Iris pigment epithelial cell (primary cell): ENCODE measurements at regions not wholly inside any gene's neighbourhood (a gene's known extent, or its start where the extent isn't known, plus 50 kb on each side); places are given as distances from the start of the nearest gene placed in this dataset.

Experiments used
- DNase-seq: peaks from one replicate; pipeline ENCODE4 v3.0.0-alpha.2; 2011; ENCODE audit warnings: low read depth

GRCh38 chr21:34192646-34193285 lies 119.4 kb downstream of the MRPS6 start:
- no peak for DNase-seq

DNA sequence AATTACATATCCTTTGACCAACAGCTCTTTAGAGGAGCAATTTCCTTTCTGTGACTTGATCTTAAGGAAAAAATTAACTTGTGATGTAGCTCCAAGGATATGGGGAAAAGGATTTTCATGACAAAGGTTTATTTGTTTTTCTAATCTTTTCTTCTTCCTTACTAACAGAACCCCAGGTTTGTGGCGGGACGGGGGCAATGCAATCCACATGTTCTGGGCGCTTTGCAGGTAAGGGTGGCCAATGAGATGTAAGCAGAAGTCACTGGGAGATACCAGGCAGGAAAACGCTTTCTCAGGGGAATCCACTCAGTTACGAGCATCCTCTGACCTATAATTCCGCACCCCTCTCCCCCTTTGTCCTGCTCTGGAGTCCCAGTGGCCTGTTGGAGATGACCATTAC lies 122.0 kb downstream of the MRPS6 start:
- no peak for DNase-seq

DNA sequence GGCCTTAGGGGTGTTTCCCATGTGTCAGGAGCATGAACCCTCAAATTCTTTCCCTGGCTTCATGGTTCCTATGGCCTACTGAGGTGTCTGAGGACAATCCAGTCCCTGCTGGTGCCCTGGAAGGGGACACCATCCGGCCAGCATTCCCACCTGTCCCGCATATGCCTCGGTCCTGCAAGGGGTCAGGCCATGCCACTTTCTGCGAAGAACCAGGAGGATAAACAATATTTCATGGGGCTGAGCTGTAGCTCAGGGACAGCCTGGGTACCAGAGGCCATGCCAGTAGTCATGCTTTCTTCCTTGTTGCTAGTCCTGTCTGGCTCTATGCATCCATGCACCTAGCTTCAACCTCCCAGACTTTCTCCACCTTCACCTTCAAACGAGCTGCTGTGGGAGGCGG lies 123.6 kb downstream of the MRPS6 start:
- DNase-seq = no peak

DNA sequence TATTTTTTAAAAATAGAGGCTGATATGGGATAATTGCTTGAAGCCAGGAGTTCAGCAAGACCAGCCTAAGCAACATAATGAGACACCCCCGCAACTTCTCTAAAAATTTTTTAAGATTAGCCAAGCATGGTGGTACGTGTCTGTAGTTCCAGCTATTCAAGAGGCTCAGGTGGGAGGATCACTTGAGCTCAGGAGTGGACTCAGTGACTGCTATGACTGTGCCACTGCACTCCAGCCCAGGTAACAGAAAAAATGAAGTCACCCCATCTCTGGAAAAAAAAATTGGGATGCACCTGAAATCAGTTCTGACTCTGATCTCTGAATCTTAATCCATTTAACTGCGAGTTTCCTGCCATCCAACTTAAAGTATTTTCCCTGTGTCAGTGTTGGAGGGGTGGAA lies 124.2 kb downstream of the MRPS6 start:
- no peak for DNase-seq

GRCh38 chr21:34198231-34199120 lies 125.1 kb downstream of the MRPS6 start:
- DNase-seq = no peak

DNA sequence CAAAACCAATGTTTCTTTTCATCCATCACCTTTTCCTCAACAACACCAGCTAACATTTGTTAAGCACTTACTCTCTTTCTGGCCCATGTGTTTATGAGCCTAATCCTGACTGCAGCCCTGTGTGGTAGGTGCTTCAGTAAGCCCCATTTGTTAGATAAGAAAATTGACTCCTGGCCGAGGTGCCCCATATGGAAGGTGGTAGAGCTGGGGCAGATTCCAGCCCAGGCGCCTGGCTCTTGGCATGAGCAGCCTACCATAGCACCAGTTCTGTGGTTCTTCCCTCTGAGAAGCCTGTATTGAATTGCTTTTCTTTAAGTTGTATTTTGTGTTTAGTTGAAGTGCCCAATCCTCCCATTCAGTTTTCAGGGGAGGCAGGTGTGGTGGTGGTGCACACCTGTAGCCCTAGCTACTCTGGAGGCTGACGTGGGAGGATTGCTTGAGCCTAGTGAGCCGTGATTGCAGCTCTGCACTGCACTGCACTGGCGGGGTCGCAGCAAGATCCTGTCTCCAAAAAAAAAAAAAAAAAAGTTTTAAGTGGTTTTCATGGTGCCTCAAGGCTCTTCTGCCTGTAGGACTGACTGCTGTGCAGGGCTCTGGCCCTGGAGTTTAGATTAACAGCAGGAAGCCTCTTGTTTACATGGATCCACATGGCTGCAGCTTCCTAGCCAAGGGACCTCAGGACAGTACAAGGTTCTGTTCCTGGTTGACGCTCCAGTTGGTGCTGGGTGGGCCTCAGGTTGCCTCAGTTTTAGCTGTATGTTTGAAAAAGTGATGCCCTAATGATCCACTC lies 125.9 kb downstream of the MRPS6 start:
- no peak for DNase-seq

GRCh38 chr21:34200288-34200905 lies 127.0 kb downstream of the MRPS6 start:
- no peak for DNase-seq

GRCh38 chr21:34201001-34201400 lies 127.6 kb downstream of the MRPS6 start:
- DNase-seq = no peak

DNA sequence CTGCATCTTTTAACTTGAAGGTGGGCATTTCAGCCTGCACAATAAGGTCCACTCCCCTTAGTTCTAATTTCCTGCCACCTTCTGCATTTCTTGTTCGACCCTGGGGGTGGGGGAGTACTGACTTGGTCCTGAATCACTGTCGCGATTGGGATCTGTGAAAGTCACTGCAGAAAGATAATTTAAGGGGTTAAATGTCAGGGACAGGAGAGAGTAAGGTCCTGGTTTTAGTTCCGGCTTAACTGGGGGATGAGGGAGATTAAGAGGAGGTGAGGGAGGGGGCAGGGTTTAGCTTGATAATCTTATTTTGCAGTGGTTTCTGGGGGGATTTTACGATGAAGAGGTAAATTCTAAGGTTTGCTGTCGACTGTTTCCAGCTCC lies 128.1 kb downstream of the MRPS6 start:
- no peak for DNase-seq

DNA sequence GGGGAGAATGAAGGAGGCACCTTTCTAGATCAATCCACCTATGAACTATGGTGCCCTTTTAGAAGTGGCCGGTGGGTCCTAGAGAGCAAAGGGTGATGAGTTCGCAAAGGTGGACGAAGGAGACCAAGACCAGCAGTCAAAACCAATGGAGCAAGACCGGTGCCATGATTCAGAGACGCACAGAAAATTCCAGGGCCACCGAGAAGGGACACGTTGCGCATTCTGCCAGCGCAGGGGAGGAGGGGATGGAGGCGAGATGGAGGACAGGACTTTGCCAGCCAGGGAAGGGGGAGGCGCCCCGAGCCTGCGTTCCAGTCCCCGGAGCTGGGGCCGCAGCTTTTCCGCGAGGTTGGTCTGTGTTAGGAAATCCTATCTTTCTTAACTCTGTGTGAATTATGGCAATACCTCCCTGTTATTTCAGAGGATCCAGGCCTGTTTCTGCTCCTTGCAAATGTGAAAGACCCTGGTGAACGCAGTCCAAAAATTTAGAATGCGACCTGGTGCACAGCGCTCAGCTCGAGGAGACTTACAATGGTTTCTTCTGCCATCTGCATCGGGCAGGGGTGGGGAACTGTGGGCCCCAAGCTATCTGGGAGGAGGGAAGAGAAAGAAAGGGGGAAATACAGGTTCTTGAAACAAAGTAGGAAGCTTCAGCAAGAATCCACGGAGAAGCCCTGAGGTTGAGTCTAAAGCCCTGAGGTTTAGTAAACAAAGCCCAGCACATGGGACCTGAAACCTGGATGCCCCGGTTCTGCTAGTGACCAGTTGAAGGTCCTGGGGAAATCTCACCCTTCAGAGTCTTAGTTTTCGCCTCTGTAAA lies 129.4 kb downstream of the MRPS6 start:
- DNase-seq = no peak

DNA sequence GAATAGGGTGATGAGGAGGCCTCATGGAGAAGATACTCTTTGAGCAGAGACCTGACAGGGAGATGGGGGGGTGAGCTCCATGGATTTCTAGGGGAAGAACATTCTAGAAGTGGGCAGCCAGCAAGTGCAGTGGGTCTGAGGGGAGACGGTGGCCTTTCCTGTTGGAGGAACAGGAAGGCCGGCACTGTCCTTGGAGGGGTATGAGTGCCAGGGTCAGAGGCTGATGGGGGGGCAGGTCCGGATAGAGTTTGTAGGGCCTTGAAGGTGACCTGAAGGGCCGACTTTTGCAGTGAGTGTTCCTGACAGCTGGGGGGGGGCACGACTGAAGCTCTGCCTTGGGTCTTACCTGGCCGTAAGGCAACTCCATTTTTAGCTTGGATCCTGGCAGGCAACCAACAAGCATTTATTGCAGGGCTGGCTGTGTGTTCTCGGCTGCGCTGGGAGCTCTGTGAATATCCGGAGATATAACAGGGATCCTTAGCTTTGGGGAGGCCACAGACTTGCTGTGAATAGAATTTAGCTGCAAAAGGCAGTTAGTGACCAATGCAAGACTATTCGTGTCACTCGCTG lies 130.6 kb downstream of the MRPS6 start:
- DNase-seq = no peak

DNA sequence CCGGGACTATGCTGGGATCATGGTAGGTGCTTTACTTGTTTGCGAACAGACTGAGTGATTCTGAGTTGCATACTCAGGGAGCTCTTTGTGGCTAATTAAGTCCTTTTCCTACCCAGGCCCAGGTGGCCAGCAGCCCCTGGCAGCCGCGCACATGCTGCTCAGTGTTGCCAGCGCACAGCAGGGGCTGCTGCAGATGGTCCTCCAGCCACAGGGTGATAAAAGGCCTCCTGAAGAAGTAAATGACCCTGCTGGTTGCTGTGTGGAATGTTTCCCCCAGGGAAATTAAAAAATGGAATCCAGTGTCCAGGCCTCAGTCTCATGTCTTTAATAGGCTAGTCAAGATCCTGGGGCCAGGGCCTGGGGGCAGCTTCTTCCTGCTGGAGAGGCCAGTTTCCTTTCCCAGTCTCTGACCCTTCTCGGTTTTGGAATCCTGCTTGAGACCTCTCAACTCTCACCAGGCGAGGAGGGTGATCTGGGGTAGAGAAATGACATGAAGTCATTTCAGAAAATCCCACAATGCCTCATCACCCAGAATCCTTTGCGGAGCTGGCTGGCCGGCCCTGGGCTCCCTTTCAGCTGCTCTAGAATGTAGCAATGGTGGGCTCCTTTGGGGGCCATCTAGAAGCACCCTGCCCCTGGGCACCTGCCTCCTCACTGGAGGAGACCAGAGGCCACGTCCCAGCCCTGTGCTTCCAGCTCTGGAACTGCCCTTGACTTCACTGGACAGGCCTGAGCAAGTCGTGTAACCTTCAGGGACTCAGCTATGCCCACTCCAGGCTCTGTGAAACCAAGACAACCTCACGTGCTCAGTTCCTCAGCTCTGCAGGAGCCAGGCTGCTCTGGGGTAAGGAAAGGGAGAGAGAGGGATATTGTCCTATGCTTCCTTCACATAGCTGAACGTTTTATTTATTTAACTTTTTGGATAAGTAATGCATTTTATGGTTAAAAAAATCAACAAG lies 131.4 kb downstream of the MRPS6 start:
- DNase-seq = no peak

DNA sequence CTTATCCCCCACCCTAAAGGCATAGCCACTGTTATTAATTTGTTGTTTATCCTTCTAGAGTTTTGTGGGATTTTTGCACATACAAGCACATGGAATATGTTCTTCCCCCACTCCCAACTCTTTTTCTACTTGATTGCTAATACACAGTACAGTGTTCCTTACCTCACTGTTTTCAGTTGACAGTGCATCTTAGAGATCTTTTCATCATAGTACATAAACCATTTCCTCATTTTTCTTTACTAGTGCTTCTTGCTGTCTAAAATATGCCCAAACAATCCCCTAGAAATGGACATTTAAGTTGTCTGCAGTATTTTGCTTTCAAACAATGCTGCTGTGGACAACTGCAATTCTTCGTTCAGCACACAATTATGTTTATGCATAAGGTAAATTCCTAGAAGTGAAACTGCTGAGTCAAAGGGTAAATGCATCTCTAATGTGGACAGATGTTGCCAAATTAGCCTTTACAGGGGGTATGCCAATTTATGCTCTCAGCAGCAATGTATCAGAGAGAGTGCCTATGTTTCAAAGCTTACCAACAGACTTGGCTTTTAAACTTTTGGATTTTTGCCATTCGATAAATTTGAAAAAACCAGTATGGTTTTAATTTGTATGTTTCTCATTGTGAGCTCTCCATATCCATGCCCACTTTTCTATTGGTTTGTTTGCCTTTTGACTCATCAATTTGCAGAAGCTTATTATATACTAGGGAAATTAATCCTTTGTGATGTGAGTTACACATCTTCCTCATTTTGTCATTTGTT lies 132.6 kb downstream of the MRPS6 start:
- no peak for DNase-seq

GRCh38 chr21:34213959-34214358 lies 140.6 kb downstream of the MRPS6 start:
- no peak for DNase-seq

DNA sequence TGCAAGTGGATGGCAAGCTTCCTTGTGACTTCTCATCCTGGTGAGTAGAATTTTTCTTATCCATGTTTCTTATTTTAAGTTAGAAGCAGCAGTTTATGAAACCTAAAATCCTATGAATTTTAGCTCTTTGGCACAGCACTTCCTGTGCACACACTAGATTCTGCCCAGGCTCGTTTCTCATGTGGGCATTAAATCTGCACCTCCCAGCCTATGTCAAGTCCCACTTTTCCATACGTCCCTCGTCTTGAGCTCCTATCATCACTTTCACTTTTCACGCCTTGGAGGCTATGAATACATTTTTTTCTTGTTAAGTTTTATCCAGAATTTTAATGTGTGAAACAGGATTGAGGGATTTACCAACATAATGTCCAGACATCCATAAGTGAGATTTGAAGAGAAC lies 142.1 kb downstream of the MRPS6 start:
- no peak for DNase-seq

DNA sequence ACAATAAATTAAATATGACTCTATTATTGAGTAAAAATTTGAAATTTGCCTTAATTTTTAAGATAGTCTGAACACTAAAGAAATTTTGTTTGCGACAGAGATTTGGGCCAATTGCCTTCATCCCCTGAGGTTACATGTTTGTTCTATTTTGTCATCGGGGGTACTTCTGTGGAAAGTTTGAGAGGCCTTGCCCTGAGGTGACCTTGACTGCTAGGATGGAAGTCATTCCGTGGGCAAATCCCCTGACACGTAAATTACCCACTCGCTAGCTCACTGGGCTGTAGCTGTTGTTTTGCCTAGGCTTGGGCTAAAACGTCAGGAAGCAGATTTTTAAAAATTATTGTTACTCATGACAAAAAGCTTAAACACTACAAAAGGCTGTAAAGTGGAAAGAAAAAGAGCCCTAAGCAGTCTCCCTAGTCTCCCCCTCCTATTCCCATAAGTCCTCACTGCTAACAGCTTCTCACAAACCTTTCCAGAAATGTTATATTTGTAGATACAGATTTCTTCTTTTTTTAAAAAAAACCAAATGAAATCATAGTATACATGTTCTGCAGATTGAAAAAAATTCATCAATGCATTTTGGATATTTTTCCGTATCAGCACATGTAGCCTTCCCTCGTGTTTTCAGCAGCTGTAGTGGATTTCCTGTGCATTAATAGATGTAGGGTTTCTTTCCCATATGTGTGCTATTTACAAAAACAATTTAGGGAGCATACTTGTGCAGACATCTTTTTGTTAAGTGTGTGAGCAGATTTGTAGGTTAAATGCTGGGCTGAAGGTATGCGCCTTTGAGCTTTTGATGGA lies 142.7 kb downstream of the MRPS6 start:
- no peak for DNase-seq

- DNase-seq = no peak
Measured at GRCh38 chr21:34216718-34217032, 143.3 kb downstream of the MRPS6 start.

DNA sequence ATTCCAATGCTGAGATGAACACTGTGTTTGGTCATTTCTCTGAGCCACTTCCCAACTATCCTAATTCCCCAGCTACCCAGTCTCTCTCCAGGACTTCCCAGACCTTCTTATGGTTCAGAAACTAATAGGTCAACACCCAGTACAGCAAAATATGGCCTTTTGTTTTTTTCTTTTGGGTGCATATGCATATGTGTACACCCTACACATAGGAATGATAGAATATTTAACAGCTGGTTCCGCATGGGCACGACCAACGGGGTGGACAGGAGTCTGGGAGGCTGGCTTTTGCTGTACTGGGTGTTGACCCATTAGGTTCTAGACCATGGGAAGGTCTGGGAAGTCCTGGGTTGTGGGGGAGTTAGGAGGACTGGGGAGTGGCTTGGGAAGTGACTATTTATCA lies 143.9 kb downstream of the MRPS6 start:
- no peak for DNase-seq
